HG03095 (cell line): ENCODE measurements at regions not wholly inside any gene's neighbourhood (a gene's known extent, or its start where the extent isn't known, plus 50 kb on each side); places are given as distances from the start of the nearest gene placed in this dataset.

Source experiments
- ATAC-seq: cut with Tn5 transposase; IDR thresholded peaks from one replicate; pipeline ENCODE4 v1.9.1; 2021; ENCODE audit warnings: moderate library complexity; ENCODE audit not compliant: unreplicated experiment

DNA sequence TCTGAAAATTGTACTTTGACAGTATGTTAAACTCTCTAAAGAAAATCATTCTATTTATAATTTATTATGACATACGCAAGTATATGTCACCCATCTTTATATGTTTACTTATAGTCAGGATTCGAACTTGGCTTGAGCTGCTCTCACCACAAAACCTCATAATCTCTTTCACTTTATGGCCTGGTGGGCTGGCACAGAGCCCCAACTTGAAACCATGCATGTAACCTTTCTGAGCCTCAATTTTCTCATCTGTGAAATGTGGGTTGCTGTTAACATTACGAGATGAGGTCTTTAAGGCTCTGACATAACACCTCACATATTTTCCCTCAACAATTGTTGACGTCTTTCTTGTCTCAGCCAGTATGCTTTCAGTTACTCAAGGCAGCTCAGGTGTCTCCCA is 69.4 kb upstream of the PFN2 start:
- ATAC-seq = no peak

DNA sequence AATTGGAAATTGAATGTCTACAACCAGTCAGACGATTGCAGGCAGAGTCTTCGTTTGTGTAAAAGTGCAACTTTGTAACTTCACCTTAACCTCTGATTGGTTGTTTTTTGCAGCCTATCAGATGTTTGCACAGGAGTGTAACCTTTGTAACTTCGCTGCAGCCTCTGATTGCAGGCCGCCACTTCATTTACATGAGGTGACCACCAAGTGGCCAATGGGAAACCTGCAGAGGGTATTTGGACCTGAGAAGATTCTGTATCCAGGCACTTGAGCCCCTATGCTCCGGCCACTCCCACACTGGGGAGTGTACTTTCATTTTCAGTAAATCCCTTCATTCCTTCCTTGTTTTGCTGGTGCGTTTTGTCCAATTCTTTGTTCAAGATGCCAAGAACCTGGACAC is 68.1 kb upstream of the PFN2 start:
- no peak for ATAC-seq

DNA sequence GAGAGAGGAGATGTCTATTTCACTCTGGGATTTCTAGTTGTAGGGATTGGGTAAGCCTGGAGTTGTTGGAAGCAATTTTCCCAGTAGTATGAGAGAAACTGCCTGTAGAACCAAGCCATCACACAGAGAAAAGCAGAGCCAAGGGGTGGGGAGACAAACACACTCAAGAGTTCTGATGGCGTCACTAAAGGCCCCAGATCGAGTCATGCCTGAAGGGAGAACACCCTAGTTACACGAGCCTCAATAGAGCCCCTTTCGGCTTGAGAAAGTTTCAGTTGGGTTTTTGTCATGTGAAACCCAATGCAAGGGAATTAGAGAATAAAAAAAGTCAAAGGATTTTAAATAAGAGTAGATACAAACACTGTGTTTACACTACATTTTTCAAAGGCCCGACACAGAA is 66.1 kb upstream of the PFN2 start:
- no peak for ATAC-seq

DNA sequence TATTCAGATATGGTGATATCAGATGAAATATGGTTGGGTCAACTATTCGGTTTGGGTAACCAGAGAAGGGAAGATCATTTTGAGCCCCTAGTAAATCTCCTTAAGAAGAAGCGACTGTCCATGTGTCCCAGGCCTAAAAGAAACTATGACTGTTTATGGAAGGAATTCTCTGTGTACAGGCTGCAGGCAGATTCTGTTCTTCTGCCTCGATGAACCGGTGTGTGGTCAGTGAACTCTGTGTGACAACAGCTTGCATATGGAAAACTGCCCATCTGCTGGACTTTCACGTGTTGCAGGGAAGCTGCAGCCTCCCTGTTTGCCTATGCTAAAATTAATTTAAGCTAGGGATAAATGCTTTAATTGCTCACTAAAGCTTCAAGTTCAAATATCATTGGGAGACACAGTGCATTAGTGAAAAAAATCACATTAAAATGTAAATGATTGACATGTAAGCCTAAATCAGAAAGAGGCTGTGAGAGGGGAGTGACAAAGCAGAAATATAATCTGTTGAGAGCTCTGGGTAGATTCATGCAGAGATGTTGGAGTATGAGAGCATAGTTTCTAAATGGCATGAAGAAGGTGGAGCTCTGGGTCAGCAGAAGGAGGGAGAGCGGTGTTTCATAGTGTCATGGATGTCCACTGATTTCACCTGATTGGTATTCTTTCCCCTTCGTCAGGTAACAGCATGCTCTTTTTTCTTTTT is 65.4 kb upstream of the PFN2 start:
- ATAC-seq = no peak

DNA sequence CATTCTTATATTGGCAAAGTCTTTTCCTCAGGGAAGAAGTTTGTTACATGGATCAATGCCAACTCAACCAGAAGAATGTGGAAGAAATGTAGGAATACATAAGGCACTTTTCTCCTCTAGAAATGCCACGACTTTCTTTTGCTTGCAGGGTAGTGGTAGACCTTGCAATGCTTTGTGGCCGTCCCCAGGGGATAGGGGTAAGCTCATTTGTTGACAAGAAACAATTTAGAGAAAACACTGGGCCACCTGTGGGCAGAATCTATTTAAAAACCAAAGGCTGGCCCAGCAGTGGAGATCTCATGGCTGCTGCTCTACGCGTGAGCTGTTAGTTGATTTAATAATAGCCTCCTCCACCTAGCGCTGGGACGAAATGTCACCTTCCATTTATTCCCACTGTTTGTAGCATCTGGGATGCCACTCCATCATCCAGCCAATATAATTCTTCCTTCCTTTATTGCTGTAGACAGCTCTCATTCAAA is 64.6 kb upstream of the PFN2 start:
- no peak for ATAC-seq

DNA sequence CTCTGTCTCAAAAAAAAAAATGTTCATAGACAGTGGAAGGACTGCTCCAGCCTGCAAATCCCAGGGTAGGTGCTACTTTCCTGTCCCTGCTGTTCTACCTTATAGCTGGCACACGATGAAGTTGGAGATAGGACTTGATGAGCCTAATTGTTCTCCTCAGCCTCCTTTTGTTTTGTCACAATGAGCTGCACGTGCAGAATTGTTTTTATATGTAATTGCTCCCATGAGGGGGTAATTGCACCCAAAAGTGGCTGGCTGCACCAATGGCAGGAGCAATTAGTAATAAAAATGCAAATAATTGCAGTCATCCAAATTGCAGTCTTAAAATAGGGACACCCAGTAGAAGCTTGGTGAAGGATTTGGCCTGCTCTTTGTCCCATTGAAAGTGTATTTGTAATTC is 63.0 kb upstream of the PFN2 start:
- ATAC-seq = no peak

DNA sequence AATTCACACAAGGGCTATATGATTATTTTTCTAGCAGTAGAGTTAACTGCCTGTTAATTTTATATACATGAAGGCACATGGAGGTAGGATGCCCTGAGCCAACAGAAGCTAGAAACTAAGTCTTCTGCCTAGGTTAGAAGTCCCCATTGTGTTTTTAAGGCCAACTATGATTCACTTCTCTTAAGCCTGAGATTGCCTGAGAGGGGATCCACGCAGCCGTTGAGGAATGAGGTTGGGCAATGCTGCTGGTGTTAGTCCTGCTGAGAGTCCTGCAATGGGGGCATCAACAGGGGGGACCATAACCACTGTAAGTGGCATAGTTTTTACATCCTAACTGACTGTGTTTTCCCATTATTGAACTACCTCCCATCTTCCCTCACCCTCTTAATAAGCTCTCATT is 60.1 kb upstream of the PFN2 start:
- no peak for ATAC-seq

DNA sequence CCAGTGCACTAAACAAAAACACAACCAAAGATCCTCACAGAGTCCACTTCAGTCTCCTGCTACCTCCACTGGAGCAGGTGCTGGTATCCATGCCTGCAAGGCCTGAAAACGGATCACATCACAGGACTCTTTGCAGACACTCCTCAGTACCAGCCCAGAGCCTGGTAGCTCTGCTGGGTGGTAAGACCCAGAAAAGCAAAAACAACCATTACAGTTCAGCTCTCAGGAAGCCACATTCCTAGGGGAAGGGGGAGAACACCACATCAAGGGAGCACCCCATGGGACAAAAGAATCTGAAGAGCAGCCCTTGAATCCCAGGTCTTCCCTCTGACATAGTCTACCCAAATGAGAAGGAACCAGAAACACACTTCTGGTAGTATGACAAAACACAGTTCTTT is 52.5 kb upstream of the PFN2 start:
- ATAC-seq = no peak

DNA sequence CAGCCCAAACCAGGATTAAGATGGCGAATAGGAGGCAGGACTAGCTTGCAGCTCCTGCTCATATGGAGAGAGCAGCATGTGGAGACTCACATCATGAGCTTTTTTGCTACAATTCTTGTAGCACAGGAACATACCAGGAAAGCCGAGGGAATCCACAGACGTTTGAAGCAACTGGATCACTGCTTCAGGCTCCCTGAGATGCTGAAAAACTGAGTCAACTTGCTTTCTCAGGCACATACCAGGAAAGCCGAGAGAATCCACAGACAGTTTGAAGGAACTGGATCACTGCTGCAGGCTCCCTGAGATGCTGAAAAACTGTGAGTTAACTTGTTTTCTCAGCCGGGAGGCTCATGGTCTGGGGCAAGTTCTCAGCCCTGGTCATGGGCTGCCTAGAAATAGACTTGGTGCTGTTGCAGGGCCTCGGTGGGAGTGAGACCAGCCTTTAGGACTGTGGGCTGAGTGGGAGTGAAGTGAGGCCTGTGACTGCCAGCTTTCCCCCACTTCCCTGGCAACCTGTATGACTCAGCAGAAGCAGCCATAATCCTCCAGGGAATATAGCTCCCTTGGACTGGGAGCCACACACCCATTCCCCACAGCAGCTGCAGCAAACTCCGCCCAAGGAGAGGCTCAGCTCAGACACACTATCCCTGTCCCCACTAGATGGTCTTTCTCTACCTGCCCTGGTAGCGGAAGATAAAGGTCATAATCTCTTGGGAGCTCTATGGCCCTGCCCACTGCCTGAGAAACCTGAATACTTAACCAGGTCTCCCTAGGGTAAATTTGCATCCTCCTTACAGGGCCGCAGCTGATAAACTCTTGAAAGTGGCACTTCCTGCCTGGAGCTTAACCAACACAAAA is 51.9 kb upstream of the PFN2 start:
- no peak for ATAC-seq

DNA sequence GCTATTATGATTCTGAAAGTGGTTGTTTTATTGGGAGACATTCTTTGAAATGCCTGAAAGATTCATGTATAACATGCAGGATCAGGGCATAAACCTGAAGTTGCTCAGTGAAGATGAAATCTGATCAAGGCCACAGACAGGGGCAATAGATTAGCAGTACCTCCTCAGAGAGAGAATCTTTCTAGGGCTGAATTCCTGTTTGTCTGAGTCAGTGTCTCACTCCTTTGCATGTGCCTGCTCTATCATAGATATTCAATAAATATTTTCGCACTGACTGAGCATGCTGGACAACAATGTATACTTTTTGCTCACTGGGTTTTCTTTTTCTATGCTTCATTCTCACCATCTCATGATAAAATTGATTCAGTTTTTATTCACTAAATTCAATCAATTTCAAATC is 49.8 kb upstream of the PFN2 start:
- no peak for ATAC-seq
